Cardiac muscle cell (in vitro differentiated cells and primary cell): ENCODE measurements at regions not wholly inside any gene's neighbourhood (a gene's known extent, or its start where the extent isn't known, plus 50 kb on each side); places are given as distances from the start of the nearest gene placed in this dataset.

ENCODE experiments used
- DNase-seq, 2 donors: peaks; one replicate each; pipeline versions ENCODE4 v3.0.0 to v3.0.0-alpha.2; 2010 to 2017; ENCODE audit warnings: low read depth in 1 of 2, low spot score in 1 of 2
- H3K27ac ChIP-seq: fragments of 200-600 bp; sonication (generic); 2 replicates; pipeline ENCODE4 v1.5.1; 2016
- H3K27me3 ChIP-seq: fragments of 200-600 bp; sonication (generic); 2 replicates; pipeline ENCODE4 v1.6.0; 2016; ENCODE audit warnings: control low read depth
- H3K36me3 ChIP-seq: fragments of 200-600 bp; sonication (generic); 2 replicates; pipeline ENCODE4 v1.5.1; 2016; ENCODE audit warnings: control low read depth
- H3K4me1 ChIP-seq: fragments of 200-600 bp; sonication (generic); 2 replicates; pipeline ENCODE4 v1.8.1; 2017; ENCODE audit warnings: low read depth, mild to moderate bottlenecking, mixed run types
- H3K4me3 ChIP-seq: fragments of 200-600 bp; sonication (generic); 2 replicates; pipeline ENCODE4 v1.5.1; 2016; ENCODE audit warnings: mild to moderate bottlenecking
- H3K9me3 ChIP-seq: fragments of 200-600 bp; sonication (generic); 2 replicates; pipeline ENCODE4 v1.5.1; 2017; ENCODE audit warnings: low read depth, mild to moderate bottlenecking, control low read depth
- TF ChIP-seq, protein P1 (sequence below): IDR thresholded peaks from 2 replicates; pipeline ENCODE4 v1.5.1; 2012; ENCODE audit warnings: low read depth, mild to moderate bottlenecking, low read length

DNA sequence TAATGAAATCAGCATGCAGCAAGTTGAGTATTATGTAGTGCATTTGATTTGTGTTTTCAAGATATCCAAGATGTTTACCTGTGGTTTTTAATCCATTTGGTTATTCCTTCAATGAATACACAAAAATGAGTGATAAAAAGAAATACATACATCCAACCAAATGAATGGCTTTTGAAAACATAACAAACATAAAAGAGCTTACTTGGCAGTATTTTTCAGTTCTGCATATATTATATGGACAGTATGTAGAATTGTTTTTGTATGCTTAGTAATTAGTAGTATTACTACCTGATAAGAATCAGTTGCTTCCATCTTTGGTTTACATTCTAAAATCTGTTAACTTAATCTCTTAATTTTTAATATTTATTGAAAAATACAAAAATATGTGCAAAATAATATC lies 908.9 kb upstream of the AGA start:
- TF ChIP-seq, protein P1, sequence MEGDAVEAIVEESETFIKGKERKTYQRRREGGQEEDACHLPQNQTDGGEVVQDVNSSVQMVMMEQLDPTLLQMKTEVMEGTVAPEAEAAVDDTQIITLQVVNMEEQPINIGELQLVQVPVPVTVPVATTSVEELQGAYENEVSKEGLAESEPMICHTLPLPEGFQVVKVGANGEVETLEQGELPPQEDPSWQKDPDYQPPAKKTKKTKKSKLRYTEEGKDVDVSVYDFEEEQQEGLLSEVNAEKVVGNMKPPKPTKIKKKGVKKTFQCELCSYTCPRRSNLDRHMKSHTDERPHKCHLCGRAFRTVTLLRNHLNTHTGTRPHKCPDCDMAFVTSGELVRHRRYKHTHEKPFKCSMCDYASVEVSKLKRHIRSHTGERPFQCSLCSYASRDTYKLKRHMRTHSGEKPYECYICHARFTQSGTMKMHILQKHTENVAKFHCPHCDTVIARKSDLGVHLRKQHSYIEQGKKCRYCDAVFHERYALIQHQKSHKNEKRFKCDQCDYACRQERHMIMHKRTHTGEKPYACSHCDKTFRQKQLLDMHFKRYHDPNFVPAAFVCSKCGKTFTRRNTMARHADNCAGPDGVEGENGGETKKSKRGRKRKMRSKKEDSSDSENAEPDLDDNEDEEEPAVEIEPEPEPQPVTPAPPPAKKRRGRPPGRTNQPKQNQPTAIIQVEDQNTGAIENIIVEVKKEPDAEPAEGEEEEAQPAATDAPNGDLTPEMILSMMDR = no peak
- no peaks in the 10 kb centered on the region for H3K36me3 ChIP-seq

DNA sequence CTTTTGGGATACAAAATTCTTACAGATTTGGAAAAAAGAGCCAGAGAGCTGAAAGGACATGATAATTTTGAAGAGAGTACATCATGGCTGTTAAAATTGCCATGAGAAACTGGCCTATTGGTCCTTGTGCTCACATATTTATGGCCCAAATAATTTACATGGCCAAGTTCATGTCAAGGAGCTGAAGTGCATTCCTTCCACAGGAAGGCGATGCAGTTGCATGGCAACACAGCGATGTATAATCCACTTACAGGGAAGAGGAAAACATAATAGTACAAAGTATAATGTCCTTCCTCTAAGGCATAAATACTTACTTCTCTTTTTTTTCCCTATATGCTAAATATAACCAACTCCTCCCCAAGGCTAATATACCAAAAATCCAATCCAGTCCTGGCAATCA lies 914.5 kb upstream of the AGA start:
- Histone ChIP-seq H3K27me3 (no peaks in the 10 kb centered on the region), H3K36me3 (no peaks in the 10 kb centered on the region), H3K4me1 (no peaks in the 10 kb centered on the region), H3K27ac (no peak overlapping the region), H3K4me3 (no peak overlapping the region), H3K9me3 (no peaks in the 10 kb centered on the region)
- peak in 1 of 2 donors; percentile 10 for DNase-seq
- TF ChIP-seq, protein P1 = no peak

More for the DNA sequence above, 908.9 kb upstream of the AGA start:
- no peaks in the 10 kb centered on the region for H3K27me3 ChIP-seq
- H3K4me3 ChIP-seq = no peak overlapping the region
- H3K4me1 ChIP-seq = no peaks in the 10 kb centered on the region
- no peaks in the 10 kb centered on the region for H3K9me3 ChIP-seq
- no peak overlapping the region for H3K27ac ChIP-seq
- DNase-seq = no peak

DNA sequence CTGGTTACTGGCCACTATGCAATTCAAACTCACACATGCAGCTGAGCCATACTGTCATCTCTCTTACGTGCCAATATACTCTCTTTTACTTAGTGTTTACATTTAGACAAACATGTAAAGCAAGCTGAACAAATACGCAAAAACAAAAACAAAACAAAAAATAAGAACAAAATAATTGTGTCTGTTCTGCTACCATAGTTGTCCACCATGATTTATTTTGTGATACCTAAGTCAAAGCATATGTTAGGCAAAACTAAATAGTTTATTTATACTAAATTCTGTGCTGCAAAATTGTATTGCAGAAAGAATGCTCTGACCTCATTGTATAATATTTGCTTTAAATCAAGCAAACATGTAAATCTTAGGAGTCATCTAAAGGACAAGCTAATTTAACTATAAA lies 943.2 kb upstream of the AGA start:
- Histone ChIP-seq H3K9me3 (no peaks in the 10 kb centered on the region), H3K27me3 (no peaks in the 10 kb centered on the region), H3K4me3 (no peak overlapping the region), H3K4me1 (no peaks in the 10 kb centered on the region), H3K36me3 (no peaks in the 10 kb centered on the region), H3K27ac (no peak overlapping the region)
- no peak for DNase-seq
- TF ChIP-seq, protein P1 = no peak

DNA sequence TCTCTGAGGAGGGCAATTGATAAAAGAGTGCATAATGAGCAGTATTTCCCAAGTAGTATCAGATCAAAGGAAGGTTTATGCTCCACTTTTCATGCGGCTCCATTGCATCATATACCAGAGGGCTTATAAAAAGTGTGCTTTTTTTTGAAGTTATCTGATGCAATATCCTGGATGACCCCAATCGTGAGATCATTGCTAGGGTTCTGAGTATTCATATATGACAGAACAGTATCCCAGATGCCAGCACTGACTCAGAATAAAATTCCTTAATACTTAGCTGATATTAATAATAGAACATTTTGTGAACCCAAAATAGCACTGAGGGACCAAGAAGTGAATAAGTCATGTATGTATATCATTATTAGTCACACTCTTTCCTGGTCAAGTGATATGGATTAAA lies 945.5 kb upstream of the AGA start:
- no peaks in the 10 kb centered on the region for H3K27me3 ChIP-seq
- no peaks in the 10 kb centered on the region for H3K9me3 ChIP-seq
- DNase-seq = no peak
- H3K4me3 ChIP-seq = no peak overlapping the region
- H3K36me3 ChIP-seq = no peaks in the 10 kb centered on the region
- TF ChIP-seq, protein P1 = no peak
- no peaks in the 10 kb centered on the region for H3K4me1 ChIP-seq
- no peak overlapping the region for H3K27ac ChIP-seq

DNA sequence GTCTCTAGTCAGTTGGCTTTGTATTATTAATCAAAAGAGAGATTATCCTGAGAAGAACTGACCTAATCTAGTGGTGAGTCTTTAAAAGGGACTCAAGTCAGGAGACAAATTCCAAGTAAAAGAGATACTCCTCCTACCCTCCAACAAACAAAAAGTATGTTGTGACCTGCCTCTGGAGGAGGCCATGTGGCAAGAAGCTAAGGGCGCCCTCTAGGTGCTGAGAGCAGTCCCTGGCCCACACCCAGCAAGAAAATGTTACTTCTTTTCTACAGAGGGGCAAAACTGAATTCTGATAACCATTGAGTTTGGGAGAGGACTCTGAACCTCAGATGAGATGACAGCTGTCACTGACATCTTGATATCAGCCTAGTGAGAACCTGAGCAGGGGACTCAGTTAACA lies 953.6 kb upstream of the AGA start:
- H3K4me1 ChIP-seq = no peaks in the 10 kb centered on the region
- TF ChIP-seq, protein P1 = no peak
- H3K36me3 ChIP-seq = no peaks in the 10 kb centered on the region
- no peak overlapping the region for H3K27ac ChIP-seq
- H3K4me3 ChIP-seq = no peak overlapping the region
- H3K9me3 ChIP-seq = no peaks in the 10 kb centered on the region
- no peaks in the 10 kb centered on the region for H3K27me3 ChIP-seq
- no peak for DNase-seq

DNA sequence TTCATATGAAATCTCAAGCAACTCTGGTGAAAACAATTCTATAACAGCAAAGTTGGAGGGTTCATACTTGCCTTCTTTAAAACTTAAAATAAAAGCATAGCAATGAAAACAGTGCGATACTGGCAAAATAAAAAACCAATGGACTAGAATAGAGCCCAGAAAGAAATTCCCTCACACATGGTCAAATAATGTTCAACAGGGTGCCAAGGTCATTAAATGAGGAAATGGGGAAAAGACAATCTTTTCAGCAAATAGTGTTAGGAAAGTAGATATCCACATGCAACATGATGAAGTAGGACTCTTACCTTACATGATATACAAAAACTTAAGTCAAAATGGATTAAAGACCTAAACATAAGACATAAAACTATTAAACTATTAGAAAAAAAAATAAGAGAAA lies 970.2 kb upstream of the AGA start:
- no peak for DNase-seq
- TF ChIP-seq, protein P1 = no peak
- Histone ChIP-seq H3K27me3 (no peaks in the 10 kb centered on the region), H3K4me3 (no peak overlapping the region), H3K9me3 (no peaks in the 10 kb centered on the region), H3K27ac (no peak overlapping the region), H3K4me1 (no peaks in the 10 kb centered on the region), H3K36me3 (no peaks in the 10 kb centered on the region)
